ENCODE measurements at regions not wholly inside any gene's neighbourhood (a gene's known extent, or its start where the extent isn't known, plus 50 kb on each side); places are given as distances from the start of the nearest gene placed in this dataset.

DNA sequence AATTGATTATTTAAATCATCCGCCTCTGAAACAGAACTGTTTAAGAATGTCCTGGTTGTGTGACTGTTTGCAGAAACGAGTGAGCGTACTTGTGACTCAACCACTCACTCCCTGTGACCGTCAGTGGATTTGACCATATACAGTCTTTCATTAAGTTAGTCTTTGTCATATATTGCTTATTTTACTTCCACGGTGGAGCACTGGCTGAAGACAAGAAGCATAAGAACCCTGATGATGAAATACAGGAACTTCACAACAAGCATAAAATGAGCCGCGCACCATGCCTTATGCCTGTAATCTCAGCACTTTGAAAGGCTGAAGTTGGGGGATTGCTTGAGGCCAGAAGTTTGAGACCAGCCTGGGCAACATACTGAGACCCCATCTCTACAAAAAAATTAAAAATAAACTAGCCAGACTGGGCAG lies 194.0 kb downstream of the TOMM20 start:
- FAIRE-seq = no peak
- no peaks in the 10 kb centered on the region for H4K20me1 ChIP-seq (ENCODE audit: insufficient read depth, low read length)
- no peaks in the 10 kb centered on the region for H3K27me3 ChIP-seq (ENCODE audit: control insufficient read depth in 1 of 2, insufficient read depth in 2 of 2, low read length in 2 of 2)
- no TSS peak for BruUV-seq (replicated peaks)
- H3K4me1 ChIP-seq (ENCODE audit: insufficient read depth, low read length) = peaks cover 25% of the 10 kb centered on the region; the same call in 1 of the 2 replicates
- no peak overlapping the region for H3K9ac ChIP-seq (ENCODE audit: insufficient read depth, low read depth, low read length)
- intact Hi-C loops (cut with micrococcal nuclease; ENCODE audit: unreplicated experiment) (no loop called here), in situ Hi-C loops (cut with HindIII; ENCODE audit: extremely low pct_ligation_motif_present, low pct_unique_long_range_greater_than_20kb) (no loop called here)
- H3K79me2 ChIP-seq (ENCODE audit: insufficient read depth, low read length) = no peaks in the 10 kb centered on the region
- POLR2A ChIA-PET = no interaction called here
- no peak overlapping the region for H3K4me3 ChIP-seq (replicated peaks in 1 of 3; ENCODE audit: insufficient read depth in 1 of 3, low read depth in 2 of 3, low read length in 3 of 3)
- WGBS (ENCODE audit: low lambda C conversion rate) = 93% methylated on average over 7 of the region's 7 CpGs
- no peak overlapping the region for H3K4me2 ChIP-seq (ENCODE audit: low read depth, low read length)
- no peak overlapping the region for H2AFZ ChIP-seq (ENCODE audit: low read length)
- no peak overlapping the region for H3K27ac ChIP-seq (ENCODE audit: extremely low read length, insufficient read depth, low read length)
- CTCF ChIA-PET (ENCODE audit: low intra/inter-chr PET ratio, low total read pairs) = no interaction called here
- H3K9me3 ChIP-seq (ENCODE audit: low read length) = no peaks in the 10 kb centered on the region
- no peak for DNase-seq (ENCODE audit: low spot score)
- no peak for ATAC-seq
- no peak for TF ChIP-seq KAT2B (IDR thresholded peaks at IDR 0.05; ENCODE audit: borderline replicate concordance, low read depth, low read length)
- no peak for TF ChIP-seq MAZ (IDR thresholded peaks at IDR 0.05; ENCODE audit: borderline replicate concordance, low read depth, low read length)
- TF ChIP-seq MAZ (CRISPR knock-in tag; IDR thresholded peaks at IDR 0.05; ENCODE audit: low read depth) = no peak
- TF ChIP-seq, protein P1, sequence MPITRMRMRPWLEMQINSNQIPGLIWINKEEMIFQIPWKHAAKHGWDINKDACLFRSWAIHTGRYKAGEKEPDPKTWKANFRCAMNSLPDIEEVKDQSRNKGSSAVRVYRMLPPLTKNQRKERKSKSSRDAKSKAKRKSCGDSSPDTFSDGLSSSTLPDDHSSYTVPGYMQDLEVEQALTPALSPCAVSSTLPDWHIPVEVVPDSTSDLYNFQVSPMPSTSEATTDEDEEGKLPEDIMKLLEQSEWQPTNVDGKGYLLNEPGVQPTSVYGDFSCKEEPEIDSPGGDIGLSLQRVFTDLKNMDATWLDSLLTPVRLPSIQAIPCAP (CRISPR knock-in tag; IDR thresholded peaks at IDR 0.05; ENCODE audit: low read depth) = no peak
- no peak for TF ChIP-seq HMG20B (CRISPR knock-in tag; conservative IDR thresholded peaks at IDR 0.05)
- TF ChIP-seq CENPT (CRISPR knock-in tag; IDR thresholded peaks at IDR 0.05; ENCODE audit: low read depth) = no peak
- TF ChIP-seq ERF (CRISPR knock-in tag; IDR thresholded peaks at IDR 0.05) = no peak
- TF ChIP-seq, protein P2, sequence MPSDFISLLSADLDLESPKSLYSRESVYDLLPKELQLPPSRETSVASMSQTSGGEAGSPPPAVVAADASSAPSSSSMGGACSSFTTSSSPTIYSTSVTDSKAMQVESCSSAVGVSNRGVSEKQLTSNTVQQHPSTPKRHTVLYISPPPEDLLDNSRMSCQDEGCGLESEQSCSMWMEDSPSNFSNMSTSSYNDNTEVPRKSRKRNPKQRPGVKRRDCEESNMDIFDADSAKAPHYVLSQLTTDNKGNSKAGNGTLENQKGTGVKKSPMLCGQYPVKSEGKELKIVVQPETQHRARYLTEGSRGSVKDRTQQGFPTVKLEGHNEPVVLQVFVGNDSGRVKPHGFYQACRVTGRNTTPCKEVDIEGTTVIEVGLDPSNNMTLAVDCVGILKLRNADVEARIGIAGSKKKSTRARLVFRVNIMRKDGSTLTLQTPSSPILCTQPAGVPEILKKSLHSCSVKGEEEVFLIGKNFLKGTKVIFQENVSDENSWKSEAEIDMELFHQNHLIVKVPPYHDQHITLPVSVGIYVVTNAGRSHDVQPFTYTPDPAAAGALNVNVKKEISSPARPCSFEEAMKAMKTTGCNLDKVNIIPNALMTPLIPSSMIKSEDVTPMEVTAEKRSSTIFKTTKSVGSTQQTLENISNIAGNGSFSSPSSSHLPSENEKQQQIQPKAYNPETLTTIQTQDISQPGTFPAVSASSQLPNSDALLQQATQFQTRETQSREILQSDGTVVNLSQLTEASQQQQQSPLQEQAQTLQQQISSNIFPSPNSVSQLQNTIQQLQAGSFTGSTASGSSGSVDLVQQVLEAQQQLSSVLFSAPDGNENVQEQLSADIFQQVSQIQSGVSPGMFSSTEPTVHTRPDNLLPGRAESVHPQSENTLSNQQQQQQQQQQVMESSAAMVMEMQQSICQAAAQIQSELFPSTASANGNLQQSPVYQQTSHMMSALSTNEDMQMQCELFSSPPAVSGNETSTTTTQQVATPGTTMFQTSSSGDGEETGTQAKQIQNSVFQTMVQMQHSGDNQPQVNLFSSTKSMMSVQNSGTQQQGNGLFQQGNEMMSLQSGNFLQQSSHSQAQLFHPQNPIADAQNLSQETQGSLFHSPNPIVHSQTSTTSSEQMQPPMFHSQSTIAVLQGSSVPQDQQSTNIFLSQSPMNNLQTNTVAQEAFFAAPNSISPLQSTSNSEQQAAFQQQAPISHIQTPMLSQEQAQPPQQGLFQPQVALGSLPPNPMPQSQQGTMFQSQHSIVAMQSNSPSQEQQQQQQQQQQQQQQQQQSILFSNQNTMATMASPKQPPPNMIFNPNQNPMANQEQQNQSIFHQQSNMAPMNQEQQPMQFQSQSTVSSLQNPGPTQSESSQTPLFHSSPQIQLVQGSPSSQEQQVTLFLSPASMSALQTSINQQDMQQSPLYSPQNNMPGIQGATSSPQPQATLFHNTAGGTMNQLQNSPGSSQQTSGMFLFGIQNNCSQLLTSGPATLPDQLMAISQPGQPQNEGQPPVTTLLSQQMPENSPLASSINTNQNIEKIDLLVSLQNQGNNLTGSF (CRISPR knock-in tag; IDR thresholded peaks at IDR 0.05) = no peak
- no peak for TF ChIP-seq REXO4 (CRISPR knock-in tag; IDR thresholded peaks at IDR 0.05; ENCODE audit: borderline replicate concordance)
- no peaks in the 10 kb centered on the region for H3K36me3 ChIP-seq (replicated peaks in 1 of 2; ENCODE audit: control insufficient read depth in 1 of 2, insufficient read depth in 2 of 2, low read length in 2 of 2)
